IPS-15b (cell line): ENCODE measurements at regions not wholly inside any gene's neighbourhood (a gene's known extent, or its start where the extent isn't known, plus 50 kb on each side); places are given as distances from the start of the nearest gene placed in this dataset.
"Not testable (repeated sequence)": the region's sequence is repeated elsewhere in the genome, so short reads cannot be mapped to it uniquely, and the experiment has no call there.

Source experiments
- H3K27me3 ChIP-seq: one replicate; pipeline ENCODE4 v1.6.1; 2013; ENCODE audit warnings: low read length; ENCODE audit not compliant: control insufficient read depth, insufficient read depth
- H3K36me3 ChIP-seq: one replicate; pipeline ENCODE4 v1.6.1; 2013; ENCODE audit warnings: low read length; ENCODE audit not compliant: control insufficient read depth, insufficient read depth
- H3K4me1 ChIP-seq: one replicate; pipeline ENCODE4 v1.6.1; 2013; ENCODE audit warnings: mild to moderate bottlenecking, low read length; ENCODE audit not compliant: control insufficient read depth, insufficient read depth
- H3K4me3 ChIP-seq: one replicate; pipeline ENCODE4 v1.5.1; 2013; ENCODE audit warnings: low read depth, low read length
- H3K9ac ChIP-seq: one replicate; pipeline ENCODE4 v1.6.1; 2013; ENCODE audit warnings: low read depth, mild to moderate bottlenecking, low read length
- H3K9me3 ChIP-seq: one replicate; pipeline ENCODE4 v1.6.1; 2013; ENCODE audit warnings: mild to moderate bottlenecking, low read length; ENCODE audit not compliant: control insufficient read depth, insufficient read depth

- H3K4me3 ChIP-seq, H3K9me3 ChIP-seq, H3K36me3 ChIP-seq, H3K9ac ChIP-seq, H3K27me3 ChIP-seq, H3K4me1 ChIP-seq: not testable (repeated sequence)
These were observed 86.5 kb upstream of the STOX2 start for GRCh38 chr4:183818591-183818990.

DNA sequence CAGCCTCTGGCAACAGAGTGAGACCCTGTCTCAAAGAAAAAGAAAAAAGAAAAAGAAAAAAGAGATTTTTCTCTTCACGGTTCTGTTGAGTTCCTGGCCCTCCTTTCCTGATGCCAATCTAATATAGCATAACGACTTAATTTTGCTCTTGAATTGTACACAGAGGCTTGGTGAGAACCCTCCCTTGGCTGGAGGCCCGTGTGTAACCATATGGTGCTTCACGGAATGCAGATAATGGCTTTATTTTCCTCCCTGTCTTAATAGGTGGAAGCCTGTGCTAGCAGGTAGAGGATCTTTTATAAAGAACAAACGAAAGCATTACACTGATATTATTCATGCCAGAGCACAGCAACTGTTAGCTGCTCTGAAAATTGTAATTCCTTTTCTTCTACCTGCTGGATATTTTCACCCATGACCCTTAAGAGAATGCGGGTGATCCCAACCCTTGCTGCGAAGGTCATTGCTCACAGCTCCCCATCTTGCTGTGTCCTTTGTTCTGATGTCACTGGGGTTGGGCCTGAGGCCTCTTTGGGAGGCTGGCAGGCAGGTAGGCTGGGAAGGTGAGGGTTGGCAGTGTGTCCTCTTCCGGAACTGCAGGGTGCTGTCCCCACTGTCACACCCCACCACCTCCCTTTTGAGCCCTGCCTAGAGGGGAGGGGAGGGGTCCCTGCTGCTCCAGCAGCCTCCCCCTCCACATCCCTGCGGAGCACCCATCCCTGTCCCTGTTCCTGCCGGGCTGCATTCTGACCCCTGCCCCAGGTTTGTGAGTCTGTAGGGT lies 83.8 kb upstream of the STOX2 start:
- H3K4me3 ChIP-seq: no peak overlapping the region
- H3K9me3 ChIP-seq: no peaks in the 10 kb centered on the region
- H3K4me1 ChIP-seq: peaks cover 2% of the 10 kb centered on the region
- no peak overlapping the region for H3K9ac ChIP-seq
- H3K36me3 ChIP-seq: no peaks in the 10 kb centered on the region
- no peaks in the 10 kb centered on the region for H3K27me3 ChIP-seq

DNA sequence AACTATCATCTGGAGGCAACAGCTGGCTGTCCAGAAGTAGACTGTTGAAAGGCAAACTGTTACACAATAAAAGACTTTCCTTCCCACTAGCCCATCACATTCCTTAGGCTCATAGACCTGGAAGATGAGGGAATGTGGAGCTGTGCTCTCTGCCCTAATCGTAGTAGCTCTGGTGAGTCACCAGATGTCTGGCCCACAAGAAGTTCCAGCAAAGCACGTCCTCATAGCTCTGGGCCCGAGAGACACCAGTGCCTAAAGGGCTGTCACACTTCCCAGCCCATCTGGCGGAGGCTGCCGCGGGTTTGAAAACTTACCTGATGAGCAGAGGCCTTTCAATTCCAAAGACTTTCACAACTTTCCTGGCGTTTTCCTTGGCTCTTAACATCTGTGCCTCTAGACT lies 81.7 kb upstream of the STOX2 start:
- Histone ChIP-seq H3K9me3 (no peaks in the 10 kb centered on the region), H3K27me3 (no peaks in the 10 kb centered on the region), H3K4me3 (no peak overlapping the region), H3K9ac (no peak overlapping the region), H3K36me3 (no peaks in the 10 kb centered on the region), H3K4me1 (peaks cover 2% of the 10 kb centered on the region)

- H3K4me3 ChIP-seq: no peak overlapping the region
These were observed 79.8 kb upstream of the STOX2 start for GRCh38 chr4:183825346-183825745.

GRCh38 chr4:183826461-183826860 lies 78.6 kb upstream of the STOX2 start:
- no peaks in the 10 kb centered on the region for H3K36me3 ChIP-seq
- H3K9me3 ChIP-seq: no peaks in the 10 kb centered on the region
- peaks cover 2% of the 10 kb centered on the region for H3K4me1 ChIP-seq
- H3K27me3 ChIP-seq: no peaks in the 10 kb centered on the region
- no peak overlapping the region for H3K4me3 ChIP-seq
- no peak overlapping the region for H3K9ac ChIP-seq

More at GRCh38 chr4:183825346-183825745, 79.8 kb upstream of the STOX2 start:
- Histone ChIP-seq H3K27me3 (no peaks in the 10 kb centered on the region), H3K36me3 (no peaks in the 10 kb centered on the region), H3K9me3 (no peaks in the 10 kb centered on the region), H3K4me1 (peaks cover 2% of the 10 kb centered on the region), H3K9ac (no peak overlapping the region)

DNA sequence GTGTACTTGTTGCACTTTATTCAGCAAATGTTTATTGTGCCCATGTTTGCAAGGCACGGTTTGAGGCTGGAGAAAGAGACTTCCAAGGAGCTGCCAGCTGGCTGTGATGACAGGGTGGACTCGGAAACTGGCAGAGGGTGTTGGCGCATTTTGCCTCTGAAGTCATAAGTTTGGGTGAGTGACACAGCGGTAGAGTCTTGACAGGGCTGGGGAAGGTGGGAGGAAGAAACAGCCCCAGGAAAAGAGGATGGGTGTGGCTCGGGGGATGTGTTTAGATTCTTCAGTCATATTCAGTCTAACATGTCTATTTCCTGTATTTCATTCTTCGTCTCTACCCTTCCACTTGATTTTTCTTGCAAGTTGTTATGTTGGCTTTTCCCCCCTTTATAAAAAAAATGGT lies 77.0 kb upstream of the STOX2 start:
- no peaks in the 10 kb centered on the region for H3K27me3 ChIP-seq
- no peak overlapping the region for H3K4me3 ChIP-seq
- H3K9ac ChIP-seq: no peak overlapping the region
- H3K9me3 ChIP-seq: no peaks in the 10 kb centered on the region
- H3K36me3 ChIP-seq: no peaks in the 10 kb centered on the region
- peaks cover 2% of the 10 kb centered on the region for H3K4me1 ChIP-seq

GRCh38 chr4:183828839-183829238 lies 76.3 kb upstream of the STOX2 start:
- no peak overlapping the region for H3K9ac ChIP-seq
- H3K4me1 ChIP-seq: peaks cover 2% of the 10 kb centered on the region
- no peak overlapping the region for H3K4me3 ChIP-seq
- H3K27me3 ChIP-seq: no peaks in the 10 kb centered on the region
- H3K36me3 ChIP-seq: no peaks in the 10 kb centered on the region
- H3K9me3 ChIP-seq: no peaks in the 10 kb centered on the region

DNA sequence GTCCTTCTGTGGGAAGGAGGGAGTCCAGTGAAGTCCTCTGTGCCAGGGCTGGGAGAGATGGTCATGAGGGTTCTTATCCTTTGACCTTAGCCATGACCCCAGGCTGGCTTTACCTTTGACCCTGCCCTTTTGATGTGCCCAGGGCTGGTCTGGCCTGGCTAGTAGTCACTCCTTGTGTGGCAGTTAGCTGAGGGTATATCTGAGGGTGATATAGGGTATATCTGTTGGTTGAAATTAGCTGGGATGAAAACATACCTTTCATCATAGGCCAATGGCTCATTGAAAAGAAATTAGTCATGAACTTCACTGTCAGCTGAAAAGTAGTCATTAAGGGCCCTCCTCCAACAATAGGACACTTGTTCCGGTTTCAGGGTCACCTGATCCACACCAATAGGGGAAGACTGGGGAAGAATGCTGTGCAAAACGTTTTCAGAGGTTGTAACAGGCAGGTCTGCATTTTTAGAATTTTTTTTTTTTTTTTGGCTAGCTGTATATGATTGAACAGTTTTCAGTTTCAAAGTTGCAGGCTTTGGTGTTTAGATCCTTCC lies 74.6 kb upstream of the STOX2 start:
- no peaks in the 10 kb centered on the region for H3K9me3 ChIP-seq
- H3K4me1 ChIP-seq: peaks cover 2% of the 10 kb centered on the region
- no peaks in the 10 kb centered on the region for H3K36me3 ChIP-seq
- H3K9ac ChIP-seq: no peak overlapping the region
- no peaks in the 10 kb centered on the region for H3K27me3 ChIP-seq
- H3K4me3 ChIP-seq: no peak overlapping the region

DNA sequence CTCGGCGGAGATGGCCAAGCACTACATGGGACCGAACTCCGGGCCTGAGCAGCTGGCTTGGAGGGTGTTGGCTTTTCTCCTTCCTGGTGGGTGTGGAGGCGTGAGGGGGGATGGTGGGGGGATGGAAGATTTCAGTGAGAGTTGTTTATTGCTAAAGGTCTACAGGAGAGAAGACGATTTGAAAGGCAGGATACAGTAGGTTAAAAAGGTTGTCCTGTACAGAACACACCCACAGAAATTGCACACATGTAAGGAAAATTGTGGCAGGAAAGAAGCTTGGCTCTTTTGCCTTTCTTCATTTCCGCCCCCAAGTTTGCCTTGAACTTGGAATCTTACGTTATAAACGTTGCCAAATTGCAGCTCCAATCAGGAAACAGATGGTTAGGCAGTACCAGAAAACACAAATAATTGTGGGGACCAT lies 74.1 kb upstream of the STOX2 start:
- no peak overlapping the region for H3K4me3 ChIP-seq
- no peaks in the 10 kb centered on the region for H3K4me1 ChIP-seq
- no peaks in the 10 kb centered on the region for H3K27me3 ChIP-seq
- H3K9me3 ChIP-seq: no peaks in the 10 kb centered on the region
- no peaks in the 10 kb centered on the region for H3K36me3 ChIP-seq
- no peak overlapping the region for H3K9ac ChIP-seq

GRCh38 chr4:183831683-183832082 lies 73.4 kb upstream of the STOX2 start:
- H3K4me1 ChIP-seq: no peaks in the 10 kb centered on the region
- no peaks in the 10 kb centered on the region for H3K9me3 ChIP-seq
- no peak overlapping the region for H3K4me3 ChIP-seq
- H3K27me3 ChIP-seq: no peaks in the 10 kb centered on the region
- H3K9ac ChIP-seq: no peak overlapping the region
- H3K36me3 ChIP-seq: no peaks in the 10 kb centered on the region

GRCh38 chr4:183832776-183833450 lies 72.2 kb upstream of the STOX2 start:
- H3K27me3 ChIP-seq: no peaks in the 10 kb centered on the region
- H3K9ac ChIP-seq: no peak overlapping the region
- H3K4me3 ChIP-seq: no peak overlapping the region
- H3K4me1 ChIP-seq: no peaks in the 10 kb centered on the region
- no peaks in the 10 kb centered on the region for H3K36me3 ChIP-seq
- H3K9me3 ChIP-seq: no peaks in the 10 kb centered on the region

DNA sequence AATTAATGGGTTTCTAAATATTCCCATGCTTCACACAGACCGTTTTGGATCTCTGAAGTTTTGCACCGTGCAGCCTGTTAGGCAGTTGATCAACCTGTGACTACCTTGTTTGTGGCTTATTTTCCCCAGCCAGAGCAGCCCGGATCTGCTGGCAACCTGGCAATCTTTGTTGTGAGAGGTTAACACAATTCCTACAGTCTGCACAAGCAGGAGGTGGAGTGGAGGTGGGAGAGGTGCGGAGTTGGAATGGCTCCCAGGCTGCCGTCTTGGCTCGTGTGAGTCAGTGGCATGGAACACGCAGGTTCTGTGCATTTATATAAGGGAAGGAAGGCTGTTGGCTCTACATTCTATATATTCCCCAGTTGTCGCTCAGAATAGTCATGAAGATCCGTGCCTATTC lies 70.9 kb upstream of the STOX2 start:
- H3K9ac ChIP-seq: no peak overlapping the region
- H3K4me1 ChIP-seq: no peaks in the 10 kb centered on the region
- H3K4me3 ChIP-seq: no peak overlapping the region
- no peaks in the 10 kb centered on the region for H3K27me3 ChIP-seq
- no peaks in the 10 kb centered on the region for H3K9me3 ChIP-seq
- no peaks in the 10 kb centered on the region for H3K36me3 ChIP-seq
